RPMI8226 (cell line): ENCODE measurements at regions not wholly inside any gene's neighbourhood (a gene's known extent, or its start where the extent isn't known, plus 50 kb on each side); places are given as distances from the start of the nearest gene placed in this dataset.
"Not testable (repeated sequence)": the region's sequence is repeated elsewhere in the genome, so short reads cannot be mapped to it uniquely, and the experiment has no call there.

Experiments used
- DNase-seq: peaks from one replicate; pipeline ENCODE4 v3.0.0-alpha.2; 2015

DNA sequence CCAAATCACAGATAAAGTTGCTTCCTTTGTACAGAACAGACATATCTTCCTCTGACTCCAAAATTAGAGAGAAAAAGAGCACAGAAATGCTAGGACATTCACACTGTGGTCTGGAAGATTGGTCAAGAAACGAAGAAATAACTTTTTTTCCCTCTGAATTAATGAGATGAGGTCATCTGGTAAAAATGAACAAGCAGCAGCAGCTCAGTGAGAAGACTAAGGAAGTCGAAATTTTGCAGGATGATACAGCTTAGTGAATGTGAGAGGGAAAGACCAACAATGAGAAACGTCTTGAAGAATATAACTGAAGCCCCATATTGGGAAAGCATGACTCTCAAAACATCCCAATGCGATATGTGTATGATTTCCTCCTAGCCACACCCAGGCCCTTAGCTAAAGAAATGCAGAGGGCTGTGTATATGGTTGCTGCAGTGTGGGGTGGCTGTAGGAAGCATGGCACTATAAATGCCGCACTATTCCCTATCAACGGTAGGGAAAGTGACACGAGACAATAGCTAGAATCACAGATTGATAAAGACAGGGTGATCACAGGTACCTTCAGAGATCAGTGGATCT is 208.6 kb downstream of the VEGFC start:
- no peak for DNase-seq

DNA sequence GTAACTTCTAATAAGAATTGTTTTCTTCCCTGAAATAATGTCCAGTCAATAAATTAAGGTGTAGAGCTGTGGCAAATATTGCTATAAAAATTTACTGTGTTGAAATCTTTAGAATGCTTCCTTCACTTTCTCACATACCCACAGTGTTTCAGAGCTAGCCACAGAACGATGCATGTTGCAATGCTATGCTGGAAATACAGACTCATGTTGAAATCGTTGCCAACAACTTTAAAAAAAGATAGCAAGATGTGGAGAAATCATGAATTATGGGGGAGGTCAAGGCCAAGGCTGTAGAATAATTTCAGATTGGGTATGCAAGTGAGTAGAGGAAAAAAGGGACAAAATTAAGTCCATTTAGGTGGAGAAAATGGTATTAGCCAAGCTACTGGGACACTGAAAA is 204.8 kb downstream of the VEGFC start:
- DNase-seq = no peak

DNA sequence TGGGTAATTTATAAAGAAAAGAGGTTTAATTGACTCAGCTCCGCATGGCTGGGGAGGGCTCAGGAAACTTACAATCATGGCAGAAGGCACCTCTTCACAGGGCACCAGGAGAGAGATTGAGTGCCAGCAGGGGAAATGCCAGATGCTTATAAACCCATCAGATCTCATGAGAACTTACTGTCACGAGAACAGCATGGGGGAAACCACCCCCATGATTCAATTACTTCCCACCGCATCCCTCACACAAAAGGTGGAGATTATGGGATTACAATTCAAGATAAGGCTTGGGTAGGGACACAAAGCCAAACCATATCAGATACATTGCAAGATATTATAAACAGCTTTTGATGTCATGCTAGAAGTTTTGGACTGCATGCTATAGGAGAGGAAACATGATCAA is 204.3 kb downstream of the VEGFC start:
- no peak for DNase-seq

DNA sequence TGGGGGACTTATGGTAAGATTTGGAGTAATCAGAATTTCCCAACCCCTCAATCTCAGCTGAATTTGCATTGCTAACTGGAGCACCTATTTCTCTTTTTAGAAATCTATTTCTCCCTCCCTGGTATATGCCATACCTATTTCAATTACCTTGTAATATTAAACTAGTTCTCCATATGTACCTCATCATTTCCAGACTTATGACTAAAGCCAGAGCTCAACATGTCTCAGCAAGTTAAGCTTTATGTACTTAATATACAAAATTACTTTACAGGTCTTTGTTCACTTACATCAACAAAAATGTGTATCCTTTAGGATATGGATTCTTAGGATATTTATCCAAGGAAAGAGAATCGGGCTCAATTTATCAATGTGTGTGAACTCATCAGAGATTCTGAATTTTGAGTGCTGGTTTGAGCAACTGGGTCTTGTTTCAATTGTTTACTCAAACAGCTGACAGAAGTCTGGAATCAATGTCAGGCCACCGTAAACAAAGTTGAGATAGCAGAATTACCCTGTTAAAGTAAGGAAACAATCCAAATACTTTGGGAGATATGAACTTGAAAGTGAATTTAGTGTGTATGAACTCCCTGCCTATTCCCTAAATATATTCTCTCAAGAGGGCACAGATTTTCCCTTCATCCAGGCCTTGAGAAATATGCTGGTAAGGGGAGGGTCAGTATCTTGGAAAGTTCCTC is 199.6 kb downstream of the VEGFC start:
- DNase-seq = no peak

DNA sequence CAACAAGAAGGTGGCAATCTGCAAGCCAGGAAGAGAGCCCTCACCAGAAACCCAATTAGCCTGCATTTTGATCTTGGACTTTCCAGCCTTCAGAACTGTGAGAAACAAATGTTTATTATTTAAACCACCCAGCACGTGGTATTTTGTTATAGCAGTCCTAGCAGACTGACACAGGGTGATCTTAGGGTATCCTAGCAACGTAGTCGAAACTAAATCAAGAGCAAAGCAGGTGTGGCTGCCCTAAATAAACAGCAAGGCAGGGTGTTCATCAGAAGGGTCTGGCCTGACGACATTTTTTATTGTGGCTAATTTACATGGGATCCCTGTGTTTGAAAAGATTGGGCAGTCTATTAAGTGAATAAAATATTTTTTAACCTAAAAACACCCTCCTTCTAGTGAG is 198.8 kb downstream of the VEGFC start:
- no peak for DNase-seq

DNA sequence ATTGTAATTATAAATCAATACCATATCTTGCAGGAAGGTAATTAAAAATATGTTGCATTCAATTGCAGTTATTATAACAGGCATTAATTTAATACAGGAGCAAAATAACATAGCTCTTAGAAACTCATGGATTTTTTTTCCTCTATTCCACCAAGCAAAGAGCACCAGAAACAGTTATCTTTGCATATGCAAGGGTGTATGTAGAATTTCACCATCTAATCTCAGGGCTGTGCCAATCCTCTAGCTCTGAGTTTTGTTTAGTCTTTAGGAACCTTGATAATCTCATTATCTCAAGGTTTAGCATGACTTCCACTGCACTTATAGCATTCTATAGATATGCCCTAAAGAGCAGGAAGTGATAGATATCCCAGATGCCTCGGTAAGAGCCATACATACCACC is 197.5 kb downstream of the VEGFC start:
- DNase-seq = no peak

DNA sequence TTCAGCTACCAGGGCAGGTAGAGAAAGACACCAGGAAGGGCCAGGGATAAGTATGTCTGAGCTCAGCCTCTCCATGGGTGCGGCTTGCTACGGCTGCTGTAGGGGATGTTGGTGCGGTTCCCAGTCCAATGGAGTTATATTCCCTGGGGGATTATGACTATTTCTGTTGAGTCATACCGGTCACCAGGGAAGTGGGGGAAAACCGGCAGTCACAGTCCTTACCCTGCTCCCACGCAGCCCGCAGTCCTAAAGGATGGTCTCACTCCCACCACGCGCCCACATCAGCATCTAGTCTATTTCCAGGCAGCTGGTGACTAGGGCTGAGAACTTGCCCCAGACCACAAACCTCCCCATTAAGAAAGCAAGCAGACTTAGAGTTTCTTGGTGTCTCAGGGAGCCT is 191.6 kb downstream of the VEGFC start:
- no peak for DNase-seq

DNA sequence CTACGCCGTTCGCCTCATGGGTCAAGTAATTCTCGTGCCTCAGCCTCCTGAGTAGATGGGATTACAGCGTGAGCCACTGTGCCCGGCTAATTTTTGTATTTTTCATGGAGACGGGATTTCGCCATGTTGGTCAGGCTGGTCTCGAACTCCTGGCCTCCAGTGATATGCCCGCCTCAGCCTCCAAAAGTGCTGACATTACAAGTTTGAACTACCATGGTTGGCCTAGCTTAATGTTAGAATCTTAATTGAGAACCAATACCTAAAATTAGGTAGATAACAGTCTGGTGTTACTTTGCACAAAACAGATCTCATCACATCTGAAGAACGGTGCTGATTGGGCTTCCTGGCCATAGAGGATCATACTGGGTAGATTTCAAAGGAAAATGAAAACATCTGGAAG is 184.9 kb downstream of the VEGFC start:
- DNase-seq = no peak

DNA sequence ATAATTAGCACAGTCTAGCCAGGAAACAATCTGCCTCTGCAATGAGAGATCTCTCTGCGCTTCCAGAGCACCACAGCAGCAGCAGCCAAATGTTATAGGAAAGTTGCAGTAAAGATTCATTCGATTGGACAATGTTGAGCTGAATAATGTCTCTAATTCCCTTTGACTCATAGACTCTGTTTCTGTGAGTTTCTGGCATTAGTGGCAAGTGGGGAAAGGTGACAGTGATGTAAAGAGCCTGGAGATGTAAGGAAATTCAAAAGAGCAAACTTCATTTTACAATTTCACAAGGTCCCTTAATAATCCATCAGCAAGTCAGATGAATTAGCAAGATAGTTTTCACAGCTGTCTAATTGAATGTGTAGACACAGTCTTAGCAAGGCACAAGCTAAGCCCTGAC is 184.4 kb downstream of the VEGFC start:
- DNase-seq = no peak

DNA sequence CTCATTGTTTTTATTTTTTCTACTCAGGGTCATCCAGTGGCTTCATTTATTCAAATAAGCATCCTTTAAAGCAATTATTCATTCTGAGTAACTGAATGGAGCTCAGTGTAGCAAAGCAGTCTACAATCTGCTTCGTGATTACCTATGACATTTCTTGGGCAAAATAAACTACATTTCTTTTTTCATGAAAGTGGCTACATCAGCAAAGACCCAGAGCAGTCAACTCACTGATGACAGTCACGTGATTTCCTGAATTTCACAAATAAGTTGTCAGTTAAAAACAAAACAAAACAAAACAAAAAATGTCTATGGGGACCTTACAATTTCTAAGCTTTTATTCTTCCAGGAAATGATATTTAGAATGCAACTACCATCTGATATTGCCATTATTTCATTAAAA is 182.1 kb downstream of the VEGFC start:
- DNase-seq = peak; percentile 6

DNA sequence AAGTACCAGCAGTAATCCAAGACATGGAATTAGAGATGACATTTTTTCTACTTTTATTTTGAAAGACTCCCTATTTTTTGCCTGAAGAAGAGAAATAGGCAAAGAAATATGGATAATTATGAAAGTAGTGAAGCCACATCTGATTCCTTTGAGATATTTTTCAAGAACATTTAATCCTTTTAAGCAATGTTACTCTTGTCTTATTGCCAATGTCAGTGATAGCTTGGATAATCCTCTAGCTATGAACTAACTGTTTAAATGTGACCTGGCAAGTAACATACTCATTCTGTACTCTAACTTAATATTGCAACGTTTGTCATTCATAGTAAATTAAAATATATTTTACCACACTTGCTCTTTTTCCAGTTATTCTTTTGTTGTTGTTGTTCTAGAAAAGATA is 181.3 kb downstream of the VEGFC start:
- DNase-seq = no peak

DNA sequence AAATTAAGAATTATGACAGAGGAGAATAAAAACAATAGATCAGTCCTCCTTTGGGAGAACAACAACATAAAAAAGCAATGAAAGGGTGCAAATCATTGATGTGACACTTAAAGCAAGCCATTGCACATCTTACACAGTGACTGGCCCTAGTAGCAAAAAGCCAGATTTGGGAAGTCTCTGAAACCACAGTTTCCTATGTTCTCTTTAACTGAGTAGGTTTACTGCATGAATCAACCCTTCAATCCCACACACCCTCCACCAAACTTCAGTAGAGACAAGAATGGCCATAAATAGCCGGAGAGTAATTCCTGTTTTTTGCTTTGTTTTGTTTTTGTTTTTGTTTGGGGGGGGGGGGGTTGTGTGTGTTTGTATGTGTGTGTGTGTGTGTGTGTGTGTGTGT is 180.8 kb downstream of the VEGFC start:
- DNase-seq = no peak

DNA sequence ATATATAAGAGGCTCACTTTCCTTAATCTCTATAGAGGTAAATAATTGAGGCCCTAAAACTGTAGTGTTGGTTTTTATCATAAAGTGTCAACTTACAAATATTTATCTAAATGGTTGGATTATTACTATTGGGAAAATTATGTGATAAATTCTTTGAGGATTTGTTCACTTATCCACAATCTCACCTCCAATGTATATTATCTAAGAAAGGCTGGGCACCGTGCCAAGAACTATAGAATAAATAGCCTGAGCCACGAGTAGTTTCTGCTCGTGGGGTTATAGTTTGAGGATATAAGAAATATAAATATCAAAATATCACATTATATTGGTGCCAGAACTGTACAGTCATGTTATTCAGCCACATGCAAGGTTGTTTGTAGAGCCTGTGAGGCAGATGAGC is 177.9 kb downstream of the VEGFC start:
- DNase-seq = no peak

DNA sequence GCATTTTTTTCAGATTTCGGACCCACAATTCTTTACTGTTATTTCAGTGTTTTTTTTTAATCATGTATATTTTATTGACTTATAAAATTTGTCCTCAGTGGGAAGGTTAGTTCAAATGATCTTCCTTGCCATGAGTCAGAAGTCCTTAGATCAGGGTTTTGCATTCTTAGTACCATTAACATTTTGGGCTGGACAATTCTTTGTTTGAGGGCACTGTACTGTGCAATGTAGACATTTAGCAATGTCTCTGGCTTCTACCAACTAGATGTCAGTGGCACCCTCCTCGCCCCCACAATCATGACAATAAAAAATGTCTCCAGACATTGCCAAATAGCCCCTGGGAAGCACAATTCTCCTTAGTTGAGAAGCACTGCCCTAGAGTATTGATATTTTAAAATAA is 176.6 kb downstream of the VEGFC start:
- DNase-seq = no peak

DNA sequence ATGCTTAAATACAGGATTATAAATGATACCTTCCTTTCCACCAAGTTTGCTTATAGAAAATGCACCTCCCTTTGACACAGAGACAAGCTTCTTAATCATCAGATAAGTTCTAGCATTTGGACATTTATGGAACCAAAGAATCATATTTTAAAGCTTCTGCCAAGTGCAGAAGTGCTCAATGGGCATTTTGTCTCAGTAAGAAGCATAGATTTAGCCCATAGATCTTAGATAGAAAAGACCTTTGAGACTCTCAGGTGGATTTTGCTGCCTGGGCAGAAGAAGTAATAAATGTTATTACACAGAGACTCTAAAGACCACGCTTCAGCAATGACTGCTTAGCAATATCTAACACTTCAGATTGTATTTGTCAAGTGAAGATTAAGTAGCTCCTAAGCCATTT is 174.6 kb downstream of the VEGFC start:
- DNase-seq = no peak

DNA sequence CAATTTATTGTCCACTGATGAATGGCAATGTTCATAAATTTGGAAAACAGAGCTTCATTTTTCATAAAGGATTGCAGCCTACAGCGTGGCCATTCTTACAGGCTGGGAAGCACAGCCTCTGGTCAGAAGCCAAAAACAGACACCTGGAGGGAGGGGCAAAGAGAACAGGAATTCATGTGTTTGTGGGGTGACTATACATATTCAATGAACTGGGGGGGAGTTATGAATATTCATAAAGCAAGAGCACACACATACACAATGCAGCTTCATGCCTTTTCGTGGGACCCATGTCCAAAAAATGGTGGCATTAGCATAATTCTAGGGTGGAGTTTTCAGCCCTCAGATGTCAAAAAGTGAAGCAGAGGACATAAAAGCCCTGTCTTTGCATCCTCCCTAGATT is 173.3 kb downstream of the VEGFC start:
- no peak for DNase-seq

DNA sequence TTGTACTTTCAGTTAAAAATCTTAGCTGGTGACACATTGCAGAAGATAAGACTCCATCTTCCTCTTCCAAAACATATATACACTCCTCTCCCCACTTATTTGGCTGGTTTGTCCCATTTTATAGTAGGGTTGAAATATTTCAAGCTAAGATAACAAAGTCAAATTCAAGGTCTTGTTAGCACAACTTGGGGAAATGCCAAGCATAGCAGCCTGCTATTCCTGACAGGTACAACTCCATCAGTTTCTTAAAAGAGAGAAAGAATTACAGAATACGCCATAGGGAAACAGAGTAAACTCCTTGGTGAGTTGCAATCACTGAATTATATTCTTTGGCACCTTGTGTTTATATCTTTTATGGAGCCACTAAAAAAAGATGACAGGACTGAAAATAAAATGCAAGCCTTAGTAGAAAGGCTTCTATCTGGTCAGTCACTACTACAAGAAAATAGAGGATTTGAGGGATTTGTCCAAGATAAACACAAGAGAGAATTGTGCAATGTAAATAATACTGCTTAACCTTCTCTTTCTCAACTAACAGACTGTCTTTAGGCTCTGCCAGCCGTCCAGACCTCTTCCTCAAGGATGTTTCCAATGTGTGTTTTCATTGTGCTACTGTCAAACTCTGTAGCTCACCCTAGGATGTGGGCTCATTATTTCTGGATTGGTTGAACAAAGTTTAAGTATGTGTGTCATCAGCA is 170.3 kb downstream of the VEGFC start:
- DNase-seq = no peak

DNA sequence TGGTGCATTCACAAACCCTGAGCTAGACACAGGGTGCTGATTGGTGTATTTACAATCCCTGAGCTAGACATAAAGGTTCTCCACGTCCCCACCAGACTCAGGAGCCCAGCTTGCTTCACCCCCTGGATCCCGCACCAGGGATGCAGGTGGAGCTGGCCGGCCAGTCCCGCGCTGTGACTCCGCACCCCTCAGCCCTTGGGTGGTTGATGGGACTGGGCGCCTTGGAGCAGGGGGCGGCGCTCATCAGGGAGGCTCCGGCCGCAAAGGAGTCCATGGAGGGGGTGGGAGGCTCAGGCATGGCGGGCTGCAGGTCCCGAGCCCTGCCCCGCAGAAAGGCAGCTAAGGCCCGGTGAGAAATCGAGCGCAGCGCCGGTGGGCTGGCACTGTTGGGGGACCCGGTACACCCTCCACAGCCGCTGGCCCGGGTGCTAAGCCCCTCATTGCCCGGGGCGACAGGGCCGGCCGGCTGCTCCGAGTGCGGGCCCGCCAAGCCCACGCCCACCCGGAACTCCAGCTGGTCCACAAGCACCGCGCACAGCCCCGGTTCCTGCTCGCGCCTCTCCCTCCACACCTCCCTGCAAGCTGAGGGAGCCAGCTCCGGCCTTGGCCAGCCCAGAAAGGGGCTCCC is 167.6 kb downstream of the VEGFC start:
- not testable (repeated sequence) for DNase-seq

DNA sequence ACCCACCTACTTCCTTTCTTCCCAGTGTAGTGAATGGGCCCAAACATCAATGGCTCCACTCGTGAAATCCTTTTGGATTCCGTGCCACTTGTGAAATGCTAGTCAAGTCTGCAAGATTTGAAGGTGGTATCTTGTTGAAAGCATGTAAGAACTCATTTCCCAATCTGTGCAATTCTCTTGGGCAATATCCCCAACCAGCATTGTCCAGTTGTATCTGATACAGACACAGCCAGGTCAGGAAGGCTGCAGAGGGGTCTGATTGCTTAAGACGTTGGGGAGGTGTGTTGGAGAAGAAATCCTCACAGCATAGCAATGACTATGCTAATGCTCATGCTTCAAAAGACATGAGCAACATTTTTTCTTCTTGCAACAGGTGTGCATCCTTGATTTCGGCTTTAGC is 164.8 kb downstream of the VEGFC start:
- no peak for DNase-seq

DNA sequence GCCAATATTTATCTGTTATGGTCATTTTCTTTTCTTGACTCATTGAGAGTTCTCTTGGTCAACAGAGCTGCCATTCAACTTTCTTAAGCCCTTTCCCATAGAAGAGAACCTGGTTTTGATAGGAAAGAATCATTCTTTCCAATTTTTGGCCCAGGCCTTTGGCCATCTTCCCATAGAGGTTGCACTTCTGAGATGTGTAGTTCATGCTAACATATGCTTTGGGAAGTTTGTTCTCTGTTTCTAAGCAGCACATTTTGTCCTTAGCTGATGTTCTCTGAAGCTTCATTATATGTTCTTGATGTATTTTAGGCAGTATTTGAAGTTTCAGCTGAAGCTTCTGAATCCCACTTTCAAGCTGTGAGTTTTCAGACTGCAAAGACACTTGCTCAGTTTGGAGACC is 161.1 kb downstream of the VEGFC start:
- DNase-seq = no peak
